ENCODE measurements at regions not wholly inside any gene's neighbourhood (a gene's known extent, or its start where the extent isn't known, plus 50 kb on each side); places are given as distances from the start of the nearest gene placed in this dataset.
"Not testable (repeated sequence)": the region's sequence is repeated elsewhere in the genome, so short reads cannot be mapped to it uniquely, and the experiment has no call there.

- Mint-ChIP-seq H3K27me3 (ENCODE audit: low read depth) (peaks cover 2% of the 10 kb centered on the region), H3K4me3 (no peak overlapping the region), H3K9me3 (no peaks in the 10 kb centered on the region), H3K27ac (no peak overlapping the region), H3K36me3 (ENCODE audit: low read depth) (no peaks in the 10 kb centered on the region), H3K4me1 (ENCODE audit: low read depth) (peaks cover 6% of the 10 kb centered on the region)
- no peak for DNase-seq (ENCODE audit: low spot score)
These were observed 82.0 kb upstream of the TMEM164 start for GRCh38 chrX:109920868-109921267.

GRCh38 chrX:109922190-109922589 lies 80.7 kb upstream of the TMEM164 start:
- H3K9me3 Mint-ChIP-seq, result no peaks in the 10 kb centered on the region
- H3K36me3 Mint-ChIP-seq (ENCODE audit: low read depth), result no peaks in the 10 kb centered on the region
- no peak overlapping the region for H3K4me3 Mint-ChIP-seq
- peaks cover 6% of the 10 kb centered on the region for H3K4me1 Mint-ChIP-seq (ENCODE audit: low read depth)
- peaks cover 2% of the 10 kb centered on the region for H3K27me3 Mint-ChIP-seq (ENCODE audit: low read depth)
- no peak overlapping the region for H3K27ac Mint-ChIP-seq
- no peak for DNase-seq (ENCODE audit: low spot score)

GRCh38 chrX:109925003-109925402 lies 77.9 kb upstream of the TMEM164 start:
- not testable (repeated sequence) for H3K4me1 Mint-ChIP-seq (ENCODE audit: low read depth); H3K4me3 Mint-ChIP-seq; H3K36me3 Mint-ChIP-seq (ENCODE audit: low read depth); H3K27ac Mint-ChIP-seq; H3K27me3 Mint-ChIP-seq (ENCODE audit: low read depth); H3K9me3 Mint-ChIP-seq; DNase-seq (ENCODE audit: low spot score)

GRCh38 chrX:109925656-109926055 lies 77.3 kb upstream of the TMEM164 start:
- Mint-ChIP-seq H3K4me3 (no peak overlapping the region), H3K36me3 (ENCODE audit: low read depth) (no peaks in the 10 kb centered on the region), H3K9me3 (no peaks in the 10 kb centered on the region), H3K4me1 (ENCODE audit: low read depth) (peaks cover 6% of the 10 kb centered on the region), H3K27ac (no peak overlapping the region), H3K27me3 (ENCODE audit: low read depth) (peaks cover 2% of the 10 kb centered on the region)
- DNase-seq (ENCODE audit: low spot score), result no peak

GRCh38 chrX:109926118-109926517 lies 76.8 kb upstream of the TMEM164 start:
- peaks cover 6% of the 10 kb centered on the region for H3K4me1 Mint-ChIP-seq (ENCODE audit: low read depth)
- no peak overlapping the region for H3K27ac Mint-ChIP-seq
- DNase-seq (ENCODE audit: low spot score), result no peak
- no peak overlapping the region for H3K4me3 Mint-ChIP-seq
- no peaks in the 10 kb centered on the region for H3K36me3 Mint-ChIP-seq (ENCODE audit: low read depth)
- H3K9me3 Mint-ChIP-seq, result no peaks in the 10 kb centered on the region
- H3K27me3 Mint-ChIP-seq (ENCODE audit: low read depth), result peaks cover 2% of the 10 kb centered on the region

GRCh38 chrX:109926743-109927662 lies 75.9 kb upstream of the TMEM164 start:
- H3K27ac Mint-ChIP-seq, result no peak overlapping the region
- no peak for DNase-seq (ENCODE audit: low spot score)
- no peaks in the 10 kb centered on the region for H3K27me3 Mint-ChIP-seq (ENCODE audit: low read depth)
- no peak overlapping the region for H3K4me3 Mint-ChIP-seq
- H3K36me3 Mint-ChIP-seq (ENCODE audit: low read depth), result no peaks in the 10 kb centered on the region
- H3K9me3 Mint-ChIP-seq, result no peaks in the 10 kb centered on the region
- H3K4me1 Mint-ChIP-seq (ENCODE audit: low read depth), result peaks cover 6% of the 10 kb centered on the region

- Mint-ChIP-seq H3K27ac (no peak overlapping the region), H3K4me3 (no peak overlapping the region), H3K36me3 (ENCODE audit: low read depth) (no peaks in the 10 kb centered on the region), H3K9me3 (no peaks in the 10 kb centered on the region), H3K27me3 (ENCODE audit: low read depth) (no peaks in the 10 kb centered on the region), H3K4me1 (ENCODE audit: low read depth) (peaks cover 6% of the 10 kb centered on the region)
- no peak for DNase-seq (ENCODE audit: low spot score)
These were observed 75.1 kb upstream of the TMEM164 start for GRCh38 chrX:109927663-109928273.

- no peaks in the 10 kb centered on the region for H3K9me3 Mint-ChIP-seq
These were observed 74.1 kb upstream of the TMEM164 start for GRCh38 chrX:109928596-109929335.

GRCh38 chrX:109931677-109932076 lies 71.2 kb upstream of the TMEM164 start:
- Mint-ChIP-seq H3K36me3 (ENCODE audit: low read depth) (no peaks in the 10 kb centered on the region), H3K27ac (no peak overlapping the region), H3K9me3 (no peaks in the 10 kb centered on the region), H3K4me3 (no peak overlapping the region), H3K4me1 (ENCODE audit: low read depth) (peaks cover 2% of the 10 kb centered on the region), H3K27me3 (ENCODE audit: low read depth) (peaks cover 4% of the 10 kb centered on the region)
- DNase-seq (ENCODE audit: low spot score), result no peak

More at GRCh38 chrX:109928596-109929335, 74.1 kb upstream of the TMEM164 start:
- no peak for DNase-seq (ENCODE audit: low spot score)
- H3K4me1 Mint-ChIP-seq (ENCODE audit: low read depth), result peaks cover 7% of the 10 kb centered on the region
- no peak overlapping the region for H3K4me3 Mint-ChIP-seq
- H3K36me3 Mint-ChIP-seq (ENCODE audit: low read depth), result no peaks in the 10 kb centered on the region
- H3K27me3 Mint-ChIP-seq (ENCODE audit: low read depth), result peaks cover 2% of the 10 kb centered on the region
- no peak overlapping the region for H3K27ac Mint-ChIP-seq

GRCh38 chrX:109934434-109934833 lies 68.5 kb upstream of the TMEM164 start:
- Mint-ChIP-seq H3K4me3 (no peak overlapping the region), H3K27me3 (ENCODE audit: low read depth) (peaks cover 14% of the 10 kb centered on the region), H3K9me3 (no peaks in the 10 kb centered on the region), H3K4me1 (ENCODE audit: low read depth) (peaks cover 2% of the 10 kb centered on the region), H3K36me3 (ENCODE audit: low read depth) (no peaks in the 10 kb centered on the region), H3K27ac (no peak overlapping the region)
- no peak for DNase-seq (ENCODE audit: low spot score)

GRCh38 chrX:109934935-109935334 lies 68.0 kb upstream of the TMEM164 start:
- Mint-ChIP-seq H3K36me3 (ENCODE audit: low read depth) (no peaks in the 10 kb centered on the region), H3K9me3 (no peaks in the 10 kb centered on the region), H3K27ac (no peak overlapping the region), H3K4me3 (no peak overlapping the region), H3K4me1 (ENCODE audit: low read depth) (peaks cover 2% of the 10 kb centered on the region), H3K27me3 (ENCODE audit: low read depth) (peaks cover 14% of the 10 kb centered on the region)
- no peak for DNase-seq (ENCODE audit: low spot score)

- H3K36me3 Mint-ChIP-seq (ENCODE audit: low read depth), result no peaks in the 10 kb centered on the region
- no peak overlapping the region for H3K4me3 Mint-ChIP-seq
- H3K9me3 Mint-ChIP-seq, result no peaks in the 10 kb centered on the region
- peaks cover 14% of the 10 kb centered on the region for H3K27me3 Mint-ChIP-seq (ENCODE audit: low read depth)
- DNase-seq (ENCODE audit: low spot score), result no peak
- no peak overlapping the region for H3K27ac Mint-ChIP-seq
- H3K4me1 Mint-ChIP-seq (ENCODE audit: low read depth), result peaks cover 2% of the 10 kb centered on the region
These were observed 66.8 kb upstream of the TMEM164 start for GRCh38 chrX:109936114-109936513.

GRCh38 chrX:109936598-109936997 lies 66.3 kb upstream of the TMEM164 start:
- peaks cover 14% of the 10 kb centered on the region for H3K27me3 Mint-ChIP-seq (ENCODE audit: low read depth)
- no peak overlapping the region for H3K4me3 Mint-ChIP-seq
- no peaks in the 10 kb centered on the region for H3K36me3 Mint-ChIP-seq (ENCODE audit: low read depth)
- no peaks in the 10 kb centered on the region for H3K9me3 Mint-ChIP-seq
- no peak for DNase-seq (ENCODE audit: low spot score)
- no peak overlapping the region for H3K27ac Mint-ChIP-seq
- H3K4me1 Mint-ChIP-seq (ENCODE audit: low read depth), result peaks cover 2% of the 10 kb centered on the region

GRCh38 chrX:109939498-109939897 lies 63.4 kb upstream of the TMEM164 start:
- Mint-ChIP-seq H3K27me3 (ENCODE audit: low read depth) (peaks cover 12% of the 10 kb centered on the region), H3K36me3 (ENCODE audit: low read depth) (no peaks in the 10 kb centered on the region), H3K4me1 (ENCODE audit: low read depth) (peaks cover 4% of the 10 kb centered on the region), H3K9me3 (no peaks in the 10 kb centered on the region), H3K4me3 (no peak overlapping the region), H3K27ac (no peak overlapping the region)
- no peak for DNase-seq (ENCODE audit: low spot score)
